Gastrocnemius medialis (tissue), 4 donors: ENCODE measurements at regions not wholly inside any gene's neighbourhood (a gene's known extent, or its start where the extent isn't known, plus 50 kb on each side); places are given as distances from the start of the nearest gene placed in this dataset.

ENCODE experiments used
- ATAC-seq, 2 donors: fragments of 150-250 bp; one replicate each; pipeline ENCODE4 v1.9.1; 2016
- DNase-seq, 2 donors: peaks; one replicate each; pipeline ENCODE4 v3.0.0-alpha.2; 2019
- H3K27ac ChIP-seq, 4 donors: fragments of 200-600 bp; sonication (generic); 1 replicate in 1 of 4; 2 replicates in 3 of 4; pipeline ENCODE4 v1.5.1; 2016 to 2018; ENCODE audit warnings: mild to moderate bottlenecking in 2 of 4, moderate library complexity in 1 of 4
- H3K27me3 ChIP-seq, 3 donors: fragments of 200-600 bp; sonication (generic) in 2 of 3; 1 replicate in 1 of 3; 2 replicates in 2 of 3; pipeline versions ENCODE4 v1.5.1 to v1.6.0; 2016 to 2019; ENCODE audit warnings: mild to moderate bottlenecking in 1 of 3, moderate library complexity in 1 of 3
- H3K36me3 ChIP-seq, 2 donors: fragments of 200-600 bp; sonication (generic) in 1 of 2; one replicate each; pipeline ENCODE4 v1.5.1; 2017 to 2018
- H3K4me1 ChIP-seq, 2 donors: fragments of 200-600 bp; sonication (generic) in 1 of 2; one replicate each; pipeline ENCODE4 v1.5.1; 2016 to 2017; ENCODE audit warnings: mild to moderate bottlenecking in 2 of 2
- H3K4me3 ChIP-seq, 4 donors: fragments of 200-600 bp; sonication (generic) in 3 of 4; 1 replicate in 1 of 4; 2 replicates in 3 of 4; pipeline ENCODE4 v1.5.1; 2016 to 2019; ENCODE audit warnings: mild to moderate bottlenecking in 2 of 4
- H3K9me3 ChIP-seq, 3 donors: fragments of 200-600 bp; sonication (generic) in 2 of 3; 1 replicate in 1 of 3; 2 replicates in 2 of 3; pipeline ENCODE4 v1.5.1; 2016 to 2019
- CTCF ChIP-seq, 5 experiments: fragments of 450-650 bp in 3 of 5; fragments of 200-600 bp in 2 of 5; sonication (generic) in 2 of 5; IDR thresholded peaks in 4 of 5; conservative IDR thresholded peaks in 1 of 5; 1 replicate in 4 of 5; 2 replicates in 1 of 5; pipeline ENCODE4 v1.5.1; 2016 to 2019; ENCODE audit warnings: antibody characterized with exemption in 5 of 5, mild to moderate bottlenecking in 3 of 5, moderate library complexity in 3 of 5
- POLR2A ChIP-seq, 2 donors: fragments of 450-650 bp; IDR thresholded peaks; one replicate each; pipeline ENCODE4 v1.6.1; 2017; ENCODE audit warnings: antibody characterized with exemption in 2 of 2, mild to moderate bottlenecking in 2 of 2, moderate library complexity in 2 of 2
- in situ Hi-C, 4 donors: fragments of 200-750 bp; cut with MboI; loops; one replicate each; pipeline versions ENCODE4 v1.15.0 to v1.8.0; 2017; ENCODE audit warnings: low sequenced_read_pairs in 4 of 4
- intact Hi-C: fragments of 100-400 bp; cut with DNase I; formaldehyde crosslinking; loops from one replicate; pipeline ENCODE4 v1.15.1; 2023; ENCODE audit warnings: low total_unique reads

GRCh38 chr14:65225299-65226159 lies 123.2 kb upstream of the MAX start:
- Histone ChIP-seq H3K4me3 (no peak overlapping the region), H3K9me3 (no peaks in the 10 kb centered on the region), H3K27ac (no peak overlapping the region), H3K36me3 (no peaks in the 10 kb centered on the region), H3K4me1 (peaks cover 3 to 5% of the 10 kb centered on the region in 2 donors), H3K27me3 (no peaks in the 10 kb centered on the region)
- TF ChIP-seq CTCF (IDR thresholded peaks at IDR 0.05 in 4 of 5, conservative IDR thresholded peaks at IDR 0.05 in 1 of 5): no peak
- TF ChIP-seq POLR2A (IDR thresholded peaks at IDR 0.05): no peak
- intact Hi-C loops (no loop called here), in situ Hi-C loops (no loop called here)
- DNase-seq (no peak), ATAC-seq (no peak)

DNA sequence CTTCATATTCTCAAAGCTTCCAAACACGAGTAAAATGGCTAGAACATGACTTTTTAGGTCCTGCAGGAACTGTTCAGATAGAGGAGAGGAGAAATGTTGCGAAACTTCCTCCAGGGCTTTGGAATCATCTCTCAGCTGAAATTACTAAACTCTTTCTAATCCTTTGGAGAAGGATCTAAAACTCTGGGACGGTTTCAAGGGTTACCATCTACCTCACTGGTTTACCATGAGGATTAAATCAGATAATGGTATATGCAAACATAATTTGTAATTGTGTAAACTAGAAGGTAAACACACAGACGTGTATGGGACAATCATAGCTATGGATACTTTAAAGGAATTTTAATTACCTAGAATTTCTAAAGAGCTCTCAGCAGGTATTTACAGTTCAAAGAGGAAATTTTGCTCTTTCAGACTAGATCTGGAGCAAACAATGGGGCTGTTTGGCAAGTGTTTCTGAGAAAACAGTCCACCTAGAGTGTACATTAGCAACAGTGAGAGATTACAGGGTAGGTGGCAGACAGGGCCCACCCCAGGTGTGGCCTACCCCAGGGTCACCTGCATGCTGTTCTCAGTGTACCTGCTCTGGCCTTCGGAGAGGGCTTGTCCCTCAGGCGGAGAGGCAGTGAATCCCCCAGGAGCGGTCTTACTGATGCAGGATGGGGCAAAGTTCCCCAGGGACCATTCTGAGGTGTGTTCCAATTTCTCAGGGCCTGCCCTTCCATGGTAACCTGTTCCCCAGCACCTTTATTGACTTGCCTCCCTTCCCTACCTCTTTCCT lies 124.7 kb upstream of the MAX start:
- intact Hi-C loops (no loop called here), in situ Hi-C loops (no loop called here)
- H3K27ac ChIP-seq: no peak overlapping the region
- no peak for ATAC-seq
- TF ChIP-seq POLR2A (IDR thresholded peaks at IDR 0.05) (no peak), CTCF (IDR thresholded peaks at IDR 0.05 in 4 of 5, conservative IDR thresholded peaks at IDR 0.05 in 1 of 5) (no peak)
- no peaks in the 10 kb centered on the region for H3K36me3 ChIP-seq
- no peak overlapping the region for H3K4me3 ChIP-seq
- no peaks in the 10 kb centered on the region for H3K27me3 ChIP-seq
- peaks cover 5 to 8% of the 10 kb centered on the region in 2 donors for H3K4me1 ChIP-seq
- DNase-seq: no peak
- H3K9me3 ChIP-seq: no peaks in the 10 kb centered on the region

DNA sequence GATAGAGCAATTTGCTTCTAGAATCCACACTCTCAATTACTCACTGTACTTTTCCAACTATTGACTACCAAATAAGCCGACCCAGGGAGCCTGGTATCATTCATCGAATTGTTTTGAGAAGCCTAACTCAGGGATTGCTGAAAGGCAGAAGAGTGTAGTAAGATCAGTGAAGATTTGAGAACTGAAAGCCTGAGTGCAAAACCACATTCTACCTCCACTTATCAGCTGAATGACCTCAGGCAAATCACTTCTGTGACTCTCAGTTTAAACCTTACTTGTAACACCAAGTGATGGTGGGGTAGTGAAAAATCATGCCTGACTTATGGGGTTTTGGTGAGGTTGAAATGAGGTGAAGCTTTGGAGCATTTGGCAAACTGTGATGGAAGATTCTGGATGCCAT lies 126.1 kb upstream of the MAX start:
- H3K36me3 ChIP-seq: no peaks in the 10 kb centered on the region
- no peak for TF ChIP-seq CTCF (IDR thresholded peaks at IDR 0.05 in 4 of 5, conservative IDR thresholded peaks at IDR 0.05 in 1 of 5)
- TF ChIP-seq POLR2A (IDR thresholded peaks at IDR 0.05): no peak
- H3K4me1 ChIP-seq: peaks cover 5 to 8% of the 10 kb centered on the region in 2 donors
- intact Hi-C loops (no loop called here), in situ Hi-C loops (no loop called here)
- no peak overlapping the region for H3K27ac ChIP-seq
- DNase-seq: no peak
- ATAC-seq: no peak
- H3K9me3 ChIP-seq: no peaks in the 10 kb centered on the region
- no peak overlapping the region for H3K4me3 ChIP-seq
- H3K27me3 ChIP-seq: no peaks in the 10 kb centered on the region

- Histone ChIP-seq H3K4me3 (peak overlapping the region; percentile 47 to 76 (median 52)), H3K27ac (peak overlapping the region; percentile 55 to 70 (median 64)), H3K36me3 (no peaks in the 10 kb centered on the region), H3K4me1 (peaks cover 5 to 8% of the 10 kb centered on the region in 2 donors), H3K9me3 (no peaks in the 10 kb centered on the region), H3K27me3 (no peaks in the 10 kb centered on the region)
- DNase-seq: no peak
- intact Hi-C loops (no loop called here), in situ Hi-C loops (no loop called here)
- no peak for ATAC-seq
- TF ChIP-seq CTCF (IDR thresholded peaks at IDR 0.05 in 4 of 5, conservative IDR thresholded peaks at IDR 0.05 in 1 of 5) (no peak), POLR2A (IDR thresholded peaks at IDR 0.05) (no peak)
These were observed 126.8 kb upstream of the MAX start for GRCh38 chr14:65228956-65229747.
